Pons (tissue), 1 donor: ENCODE measurements at regions not wholly inside any gene's neighbourhood (a gene's known extent, or its start where the extent isn't known, plus 50 kb on each side); places are given as distances from the start of the nearest gene placed in this dataset.

Source experiments
- DNase-seq: peaks from one replicate; pipeline ENCODE4 v3.0.0-alpha.2; 2016; ENCODE audit warnings: low spot score

DNA sequence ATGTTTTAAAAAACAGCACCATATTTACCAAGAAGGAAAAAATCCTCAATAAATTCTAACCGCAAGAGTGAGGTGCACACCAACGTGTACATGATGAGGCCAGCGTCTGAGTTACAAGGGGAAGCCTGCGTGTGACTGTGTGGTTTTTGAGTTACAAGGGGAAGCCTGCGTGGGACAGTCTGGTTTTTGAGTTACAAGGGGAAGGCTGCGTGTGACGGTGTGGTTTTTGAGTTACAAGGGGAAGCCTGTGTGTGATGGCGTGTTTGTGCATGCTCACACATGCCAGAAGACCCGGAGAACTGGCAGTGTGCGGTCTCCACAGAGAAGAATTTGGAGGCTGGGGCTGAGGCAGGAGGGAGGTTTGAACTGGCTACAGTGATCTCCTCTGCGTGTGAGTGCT is 1376.4 kb downstream of the TBC1D22A start:
- no peak for DNase-seq

DNA sequence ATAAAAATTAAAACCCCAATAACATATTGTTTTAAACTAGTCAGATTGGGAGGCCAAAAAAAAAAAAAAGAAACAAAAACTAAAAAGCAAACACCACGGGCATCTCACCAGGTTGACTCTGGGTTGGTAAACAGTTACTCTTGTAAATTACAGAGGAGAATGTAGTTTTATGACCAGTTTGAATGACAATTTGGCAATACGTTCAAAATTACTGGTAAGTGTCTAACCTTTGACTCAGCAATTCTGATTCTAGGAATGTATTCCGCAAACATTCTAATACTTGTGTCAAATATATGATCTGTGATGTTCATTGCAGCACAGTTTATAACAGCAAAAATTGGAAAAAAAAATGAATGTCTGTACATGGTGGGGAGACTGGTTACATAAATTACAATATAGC is 1376.0 kb downstream of the TBC1D22A start:
- DNase-seq: no peak

DNA sequence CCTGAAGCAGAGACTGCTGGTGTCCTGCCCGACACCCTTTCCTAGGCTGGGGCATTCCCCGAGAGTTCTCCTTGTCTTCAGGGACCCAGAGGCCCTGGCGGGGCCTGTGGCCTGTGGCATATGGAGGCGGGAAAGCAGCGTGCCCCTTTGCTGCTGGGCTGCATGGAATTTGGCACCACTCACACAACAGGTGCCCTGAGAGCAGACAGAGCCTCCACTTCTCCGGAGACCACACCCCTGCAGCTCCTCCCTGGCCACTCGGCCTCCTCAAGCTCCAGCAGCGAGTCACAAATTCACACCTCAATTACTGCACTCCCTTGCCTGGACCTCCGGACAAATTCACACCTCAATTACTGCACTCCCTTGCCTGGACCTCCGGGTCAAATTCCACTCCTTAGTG is 1375.2 kb downstream of the TBC1D22A start:
- DNase-seq: no peak

DNA sequence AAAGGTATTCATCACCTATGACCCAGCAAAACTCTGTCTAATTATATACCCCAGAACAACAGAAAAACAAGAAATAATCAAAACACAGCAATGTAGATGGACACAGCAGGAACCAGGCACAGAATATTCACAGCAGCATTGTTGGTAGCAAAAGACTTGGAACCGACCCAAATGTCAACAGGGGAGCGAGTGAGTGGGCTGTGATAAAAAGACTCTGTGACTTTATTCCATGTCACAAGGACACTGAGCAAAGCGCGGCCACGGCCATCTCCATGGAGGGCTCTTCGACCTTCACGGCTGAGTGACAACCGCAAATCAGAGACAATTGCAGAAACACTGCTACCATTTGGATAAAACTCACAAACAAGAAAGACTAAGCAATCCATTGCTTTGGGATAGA is 1373.1 kb downstream of the TBC1D22A start:
- DNase-seq: peak; percentile 1

DNA sequence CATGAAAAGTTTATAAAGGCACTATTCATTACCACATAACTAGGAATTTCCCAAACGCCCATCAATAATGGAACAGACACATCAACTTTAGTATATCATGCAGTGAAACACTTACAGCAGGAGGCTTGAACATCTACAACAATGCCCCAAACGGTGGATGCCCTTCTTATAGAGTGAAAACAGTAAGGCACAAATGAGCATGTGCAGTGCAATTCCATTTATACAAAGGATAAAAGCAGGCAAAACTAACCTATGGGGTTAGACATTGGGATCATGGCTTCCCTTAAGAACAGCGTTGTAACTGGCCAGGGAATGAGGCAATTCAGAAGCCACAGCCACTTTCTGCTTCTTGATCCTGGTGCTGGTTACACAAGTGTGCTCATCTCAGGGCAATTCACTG is 1363.0 kb downstream of the TBC1D22A start:
- DNase-seq: no peak

DNA sequence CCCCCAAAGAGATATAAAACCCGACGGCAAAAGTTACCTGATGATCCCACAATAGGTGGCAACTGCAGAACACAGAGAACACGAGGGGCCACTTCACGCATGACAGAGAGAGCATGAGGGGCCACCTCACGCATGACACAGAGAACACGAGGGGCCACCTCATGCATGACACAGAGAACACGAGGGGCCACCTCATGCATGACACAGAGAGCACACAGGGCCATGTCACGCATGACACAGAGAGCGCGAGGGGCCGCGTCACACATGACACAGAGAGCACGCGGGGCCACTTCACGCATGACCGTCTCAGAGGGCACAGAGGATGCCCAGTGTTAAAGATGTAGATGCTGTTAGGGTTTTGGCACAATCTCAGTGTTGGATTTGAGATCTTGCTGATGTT is 1359.5 kb downstream of the TBC1D22A start:
- no peak for DNase-seq

DNA sequence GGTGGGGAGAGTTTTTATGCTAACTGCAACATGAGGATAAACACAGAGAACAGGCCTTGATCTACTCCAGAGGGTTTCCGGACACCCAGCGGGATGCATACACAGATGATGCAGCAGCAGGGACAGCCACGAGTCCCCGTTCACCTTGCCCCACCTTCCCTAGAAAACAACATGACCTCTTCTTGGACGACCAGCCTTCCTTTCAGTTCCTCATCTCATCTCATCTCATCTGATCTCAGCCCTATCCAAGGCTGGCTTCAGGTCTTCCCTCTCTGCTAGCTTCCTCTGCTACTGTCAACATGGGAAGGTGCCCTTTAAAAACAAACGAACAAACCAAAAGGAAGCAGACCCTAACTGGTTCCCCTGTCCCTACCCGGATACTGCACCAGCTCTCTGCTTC is 1356.2 kb downstream of the TBC1D22A start:
- DNase-seq: no peak

DNA sequence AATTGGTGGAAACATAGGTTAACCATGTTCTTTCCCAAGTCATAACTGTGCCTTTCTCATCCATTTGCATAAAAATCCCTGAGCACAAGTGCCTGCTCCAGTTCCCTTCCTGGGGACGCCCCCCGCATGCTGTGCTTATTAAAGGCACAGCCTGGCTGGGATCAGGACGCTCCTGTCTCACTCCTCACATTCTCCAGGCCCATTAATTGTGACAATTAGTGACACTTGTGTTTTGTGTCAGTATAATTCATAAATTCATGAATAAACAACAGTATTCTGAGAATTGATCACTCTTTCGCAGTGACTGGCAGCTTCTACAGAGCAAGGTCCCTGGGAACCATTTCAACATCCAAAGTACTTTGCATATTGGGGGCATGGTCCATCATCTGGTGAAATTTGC is 1354.4 kb downstream of the TBC1D22A start:
- no peak for DNase-seq

DNA sequence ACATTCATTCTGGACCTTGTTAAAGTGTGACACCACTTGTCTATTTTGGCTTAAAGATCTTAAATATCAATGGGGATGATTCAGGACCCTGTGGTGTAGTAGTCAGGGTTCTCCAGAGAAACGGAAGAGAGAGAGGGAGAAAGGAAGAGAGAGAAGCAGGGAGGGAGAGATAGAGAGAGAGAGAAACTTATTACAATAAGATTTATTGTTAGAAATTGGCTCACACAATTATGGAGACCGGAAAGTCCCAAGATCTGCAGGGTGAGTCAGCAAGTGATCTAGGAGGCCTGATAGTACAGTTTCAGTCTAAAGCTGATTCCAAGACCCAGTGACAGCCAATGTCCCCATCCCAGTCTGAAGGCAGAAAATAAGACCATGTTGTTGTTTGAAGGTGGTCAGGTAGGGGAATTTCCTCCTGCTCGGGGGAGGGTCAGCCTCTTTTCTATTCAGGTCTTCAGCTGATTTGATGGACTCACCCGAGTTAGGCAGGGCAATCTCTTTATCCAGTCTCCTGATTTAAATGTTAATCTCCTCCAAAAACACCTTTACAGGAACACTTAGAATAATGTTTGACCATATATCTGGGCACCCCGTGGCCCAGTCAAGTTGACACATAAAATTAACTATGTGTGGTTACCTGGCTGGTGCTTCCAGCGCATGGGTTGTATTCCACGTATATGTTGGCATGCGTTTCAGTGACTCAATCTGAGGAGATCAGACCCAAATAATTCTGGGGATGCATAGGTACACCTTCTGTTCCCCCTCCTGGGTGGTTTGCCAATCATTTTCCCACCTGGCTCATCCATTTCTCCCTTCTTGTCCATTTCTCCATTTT is 1350.5 kb downstream of the TBC1D22A start:
- DNase-seq: no peak

DNA sequence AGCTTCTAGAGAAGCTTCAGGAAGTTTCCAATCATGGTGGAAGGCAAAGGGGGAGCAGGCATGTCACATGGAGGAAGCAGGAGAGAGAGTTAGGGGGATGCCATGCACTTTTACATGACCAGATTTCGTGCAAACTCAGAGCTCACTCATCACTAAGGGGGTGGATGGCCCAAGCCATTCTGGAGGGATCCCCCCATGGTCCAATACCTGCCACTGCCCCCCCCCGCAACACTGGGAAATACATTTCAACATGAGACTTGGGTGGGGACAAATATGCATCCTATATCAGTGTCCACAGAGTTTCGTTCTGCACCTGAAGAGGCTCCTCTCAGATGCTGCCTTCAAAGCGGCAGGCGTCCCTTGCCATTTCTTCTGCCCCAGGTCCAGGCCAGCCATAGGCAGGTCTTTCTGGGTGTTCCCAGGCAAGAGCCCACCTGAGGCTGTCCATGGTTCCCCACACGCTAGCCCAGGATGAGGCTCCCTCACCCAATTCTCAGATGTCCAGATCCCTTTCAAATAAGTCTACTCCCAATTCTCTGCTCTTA is 1344.3 kb downstream of the TBC1D22A start:
- DNase-seq: no peak

DNA sequence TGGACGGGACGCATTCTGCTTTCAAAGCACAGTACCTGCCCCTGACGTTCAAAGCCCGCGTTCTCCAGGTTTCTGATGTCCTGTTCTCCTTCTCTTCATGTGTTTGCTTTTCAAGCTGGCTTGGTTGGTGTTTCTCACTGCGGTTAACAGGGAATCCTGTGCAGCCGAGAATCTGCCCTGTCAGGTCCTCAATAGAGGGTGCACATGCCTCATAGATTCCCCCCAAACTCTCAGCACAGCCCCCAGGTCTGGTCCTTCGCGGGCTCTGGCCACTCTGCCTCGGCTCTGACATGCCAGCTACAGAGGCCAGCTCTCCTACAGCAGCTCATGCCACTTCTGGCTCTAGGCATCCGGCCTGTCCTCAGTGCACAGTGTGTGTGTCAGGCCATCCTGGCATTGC is 1343.8 kb downstream of the TBC1D22A start:
- DNase-seq: no peak

DNA sequence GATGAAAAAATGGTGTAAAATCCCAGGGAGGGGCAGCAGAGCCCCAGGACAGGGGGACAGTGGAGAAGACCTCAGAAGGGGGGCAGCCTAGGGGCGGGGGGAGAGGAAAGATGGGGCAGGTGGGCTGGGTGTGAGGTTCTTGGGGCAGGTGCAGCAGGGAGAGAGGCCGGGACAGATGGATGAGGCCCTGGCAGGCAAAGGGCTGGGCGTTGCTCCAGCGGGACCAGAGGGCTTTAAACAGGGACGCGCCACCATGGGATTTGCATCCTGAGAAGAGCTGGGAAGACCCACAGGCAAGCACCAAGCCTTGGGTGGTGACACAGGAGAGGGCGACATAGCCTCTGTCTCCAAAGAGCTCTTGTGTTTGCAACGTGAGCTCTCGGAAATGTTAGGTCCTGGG is 1342.8 kb downstream of the TBC1D22A start:
- DNase-seq: no peak

DNA sequence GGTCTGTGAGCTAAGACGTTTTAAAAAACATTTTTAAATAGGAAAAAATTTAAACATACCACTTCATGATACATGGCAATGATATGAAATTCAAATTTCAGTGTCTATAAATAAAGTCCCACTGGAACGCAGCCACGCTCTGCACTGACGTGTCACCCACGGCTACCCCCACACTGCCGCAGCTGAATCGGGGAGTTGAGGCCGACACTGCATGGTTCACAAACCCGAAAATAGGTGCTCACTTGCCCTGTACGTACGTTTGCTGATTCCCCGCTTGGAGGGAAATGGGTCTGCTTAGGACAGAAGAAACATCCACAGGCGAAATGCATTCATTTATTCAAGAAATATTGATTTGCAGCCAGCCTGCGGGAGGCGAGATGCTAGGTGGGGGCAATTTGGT is 1342.3 kb downstream of the TBC1D22A start:
- no peak for DNase-seq

DNA sequence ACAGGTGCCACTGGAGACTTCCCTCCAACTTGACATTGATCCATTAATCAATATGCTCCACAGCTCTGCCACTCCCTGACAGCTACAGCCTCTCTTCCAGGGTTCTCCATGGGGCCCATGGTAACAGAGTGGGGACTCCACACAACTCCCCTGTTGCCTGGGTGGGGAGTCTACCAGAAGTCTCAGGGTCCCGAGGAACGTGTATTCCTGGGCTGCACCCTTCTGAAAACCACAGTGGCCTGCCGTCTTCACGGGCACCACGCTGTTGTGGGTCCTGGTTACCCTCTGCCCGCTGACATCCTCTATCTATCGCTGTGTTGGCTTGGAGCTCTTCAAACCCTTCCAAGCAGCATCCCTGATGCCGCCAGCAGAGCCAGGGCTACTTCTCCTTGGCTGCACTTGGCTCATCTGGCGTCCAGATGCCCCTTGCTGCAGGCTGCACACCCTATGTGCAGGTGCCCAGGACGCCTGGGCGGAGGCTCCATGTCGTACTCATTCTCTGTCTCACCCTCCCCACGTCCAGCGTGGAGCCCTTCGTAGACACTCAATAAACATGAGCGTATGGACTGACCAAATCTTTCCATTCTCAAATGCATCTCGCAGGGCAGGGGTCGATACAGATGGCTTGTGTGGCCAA is 1341.8 kb downstream of the TBC1D22A start:
- no peak for DNase-seq

DNA sequence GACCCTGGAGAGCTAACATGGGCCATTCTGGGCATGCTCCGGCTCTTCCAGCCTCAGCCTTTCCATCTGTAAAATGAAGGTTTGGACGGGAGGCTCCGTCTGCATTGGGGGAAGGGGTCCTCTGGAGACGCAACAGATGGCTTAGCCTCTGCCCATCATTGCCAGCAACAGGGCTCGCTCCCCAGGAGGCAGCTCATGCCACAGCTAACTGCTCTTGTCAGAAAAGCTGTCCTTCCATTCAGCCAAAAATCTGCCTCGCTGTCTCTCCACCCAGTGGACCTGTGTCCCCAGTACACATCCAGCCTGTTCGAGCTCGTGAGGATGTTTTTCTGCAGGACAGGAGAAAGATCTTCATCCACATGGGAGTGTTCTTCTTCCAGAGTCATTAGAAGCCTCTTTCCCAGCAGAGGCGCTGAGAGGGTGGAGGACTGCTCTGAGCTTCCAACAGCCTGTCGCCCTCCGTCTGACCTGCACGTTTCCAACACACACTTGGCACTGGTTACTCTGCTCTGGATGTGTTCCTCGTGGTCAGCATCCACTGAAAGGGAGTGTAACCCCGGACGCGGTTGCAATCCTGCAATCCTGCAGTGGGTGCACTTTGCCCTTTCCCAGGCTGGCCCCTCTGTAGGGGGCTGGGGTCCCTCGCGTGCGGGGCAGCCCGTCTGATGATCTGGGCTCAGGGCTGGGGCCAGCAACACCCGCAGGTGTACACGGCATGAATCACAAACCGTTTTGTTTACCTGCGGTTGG is 1340.9 kb downstream of the TBC1D22A start:
- no peak for DNase-seq

DNA sequence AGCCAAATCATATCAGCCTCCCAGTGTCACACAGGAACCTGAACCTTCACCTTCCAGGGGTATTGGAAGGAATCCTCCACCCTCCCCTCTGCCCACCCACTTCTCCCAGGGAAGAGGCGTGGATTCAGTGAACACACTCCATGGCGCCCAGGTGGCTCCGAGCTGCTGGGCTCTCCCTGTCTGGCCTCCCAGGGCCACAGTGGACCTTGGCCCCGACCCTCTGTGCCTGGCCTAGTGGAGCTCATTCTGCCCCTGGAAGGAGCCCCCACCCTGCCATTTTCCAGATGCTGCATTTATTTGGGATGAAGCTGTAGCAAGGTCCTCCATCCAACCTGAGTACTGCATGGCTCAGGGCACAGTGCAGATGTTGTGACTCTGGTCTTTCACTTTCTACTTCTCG is 1340.1 kb downstream of the TBC1D22A start:
- no peak for DNase-seq

DNA sequence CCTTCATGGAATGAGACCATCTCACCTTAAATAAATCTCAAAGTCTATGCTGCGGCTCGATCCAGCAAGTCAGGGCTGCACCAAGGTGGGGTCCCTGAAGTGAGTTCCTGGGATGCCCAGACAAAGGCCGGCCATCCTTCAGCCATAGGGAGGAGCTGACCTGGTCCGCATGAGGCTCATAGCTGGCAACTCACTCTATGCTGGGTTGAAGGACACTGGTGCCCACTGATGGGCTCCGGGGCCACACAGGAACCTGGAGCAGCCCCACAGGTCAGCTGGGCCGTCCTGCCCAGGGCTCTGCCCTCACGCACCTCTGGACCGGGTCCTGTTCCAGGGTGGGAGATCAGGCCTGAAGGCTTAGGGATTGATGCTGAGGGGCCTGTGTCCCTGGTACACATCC is 1339.3 kb downstream of the TBC1D22A start:
- no peak for DNase-seq

DNA sequence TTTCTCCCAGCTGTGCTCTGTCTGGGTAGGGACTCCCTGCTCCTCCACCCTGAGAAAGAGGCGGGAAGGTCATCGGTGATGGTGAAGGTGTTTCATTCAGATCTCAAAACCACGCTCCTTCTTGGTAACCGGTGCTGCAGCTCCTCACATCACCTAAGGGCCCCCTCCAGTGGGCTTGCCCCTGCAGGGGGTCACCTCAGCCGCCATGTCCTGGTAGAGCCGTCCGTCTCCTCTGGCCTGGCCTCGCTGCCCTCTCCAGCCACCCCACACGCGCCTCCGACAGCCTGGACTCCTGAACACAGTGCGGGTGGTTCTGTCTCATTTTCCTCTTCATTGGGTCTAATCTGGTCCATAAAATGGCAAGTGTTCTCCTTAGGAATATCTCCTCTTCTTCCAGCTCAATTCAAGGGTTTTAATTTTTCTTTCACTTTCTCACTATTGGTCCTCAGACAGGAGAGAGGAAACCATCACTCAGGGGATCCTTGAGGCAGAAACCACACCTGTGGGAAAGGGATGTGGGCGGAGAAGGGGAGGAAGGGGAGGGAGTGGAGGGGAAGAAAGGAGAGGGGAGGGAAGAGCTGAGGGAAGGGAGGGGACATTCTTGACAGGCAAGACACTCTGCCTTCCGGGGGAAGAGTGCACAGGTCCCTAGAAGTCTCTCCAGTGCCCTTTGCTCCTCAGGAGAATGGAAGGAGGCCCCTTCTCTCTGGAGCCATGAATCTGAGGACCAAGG is 1338.4 kb downstream of the TBC1D22A start:
- no peak for DNase-seq

DNA sequence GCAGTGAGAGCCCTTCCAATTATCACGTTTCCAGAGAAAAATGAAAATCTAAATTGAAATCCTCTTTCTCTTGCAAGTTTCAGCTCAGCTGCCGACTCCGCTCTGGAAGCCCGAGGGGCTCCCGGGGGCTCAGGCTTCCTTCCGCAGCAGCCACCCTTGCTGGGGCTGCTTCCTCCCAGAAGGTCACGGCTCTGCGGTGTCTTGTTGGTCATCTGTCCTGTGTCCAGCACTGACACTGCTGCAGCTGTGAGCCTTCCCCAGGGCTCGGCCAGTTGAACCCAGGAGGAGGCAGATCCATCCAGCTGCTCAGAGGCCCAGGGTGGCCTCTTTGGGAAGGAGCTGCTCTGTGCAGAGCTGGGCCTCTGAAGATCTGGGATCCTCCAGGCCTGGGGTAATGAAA is 1337.2 kb downstream of the TBC1D22A start:
- DNase-seq: no peak

DNA sequence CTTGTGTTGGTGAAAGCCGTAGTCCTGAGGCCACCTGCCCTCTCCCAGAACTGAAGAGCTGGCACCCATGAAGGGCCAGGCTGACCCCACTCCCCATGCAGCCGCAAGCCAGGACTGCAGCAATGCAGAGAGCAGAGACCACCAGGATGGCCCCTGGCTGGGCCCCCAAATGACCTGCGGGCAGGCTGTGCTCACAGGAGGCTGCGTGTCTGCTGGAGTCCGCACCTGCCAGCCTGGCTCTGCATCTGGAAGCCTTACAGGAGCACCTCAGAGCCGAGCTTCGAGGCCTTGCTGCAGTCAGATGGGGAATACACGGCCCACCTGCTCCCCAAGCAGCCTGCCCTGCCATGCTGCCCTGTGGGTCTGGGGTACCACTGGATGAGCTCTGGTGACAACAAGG is 1336.8 kb downstream of the TBC1D22A start:
- DNase-seq: no peak

DNA sequence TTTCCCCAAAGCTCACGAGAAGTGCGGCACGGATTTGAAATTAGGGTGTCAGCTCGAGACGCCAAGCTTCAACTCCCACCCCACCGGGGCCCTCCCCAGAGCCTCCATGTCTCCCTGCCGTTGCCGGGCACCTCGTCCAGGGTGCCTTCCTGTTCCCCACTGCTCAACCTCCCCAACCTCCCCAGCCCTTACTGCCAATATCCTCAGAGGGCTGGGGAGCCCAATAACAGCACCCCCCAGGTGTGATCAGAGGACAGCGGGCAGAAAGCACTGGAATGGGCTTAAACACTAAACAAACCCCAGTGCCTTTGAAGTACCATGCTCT is 1336.4 kb downstream of the TBC1D22A start:
- no peak for DNase-seq

DNA sequence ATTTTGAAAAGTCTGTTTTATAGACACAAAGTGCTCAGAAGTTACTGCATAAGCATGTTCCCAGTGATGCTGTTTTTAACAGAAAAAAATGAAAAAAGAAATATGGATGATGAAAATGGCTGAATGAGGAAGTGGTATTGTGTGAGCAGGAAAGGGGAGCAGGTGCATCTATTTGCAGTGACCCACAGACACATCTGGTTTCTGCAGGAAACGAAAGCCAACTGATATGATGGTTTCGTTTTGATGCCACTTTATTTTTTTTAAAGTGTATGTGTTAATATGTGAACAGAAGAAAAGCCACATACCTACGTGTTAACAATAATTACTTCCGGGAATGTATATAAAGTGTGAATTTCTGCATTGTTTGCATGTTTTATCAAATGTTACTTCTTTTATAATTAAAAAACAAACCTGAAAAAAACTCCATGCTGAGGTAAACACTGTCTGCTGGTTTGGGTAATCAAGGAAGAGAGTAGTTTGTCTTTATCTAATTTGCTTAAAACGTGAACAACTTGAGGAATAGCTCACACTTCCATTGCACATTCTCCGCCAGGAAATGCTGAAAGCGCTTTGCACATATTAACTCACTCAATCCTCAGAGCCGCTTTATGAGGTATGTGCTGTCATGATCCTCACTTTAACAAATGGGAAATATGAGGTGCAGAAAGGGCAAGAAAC is 1335.9 kb downstream of the TBC1D22A start:
- DNase-seq: no peak
